HG02852 (cell line): ENCODE measurements at regions not wholly inside any gene's neighbourhood (a gene's known extent, or its start where the extent isn't known, plus 50 kb on each side); places are given as distances from the start of the nearest gene placed in this dataset.
"Not testable (repeated sequence)": the region's sequence is repeated elsewhere in the genome, so short reads cannot be mapped to it uniquely, and the experiment has no call there.

Experiments
- ATAC-seq: cut with Tn5 transposase; IDR thresholded peaks from one replicate; pipeline ENCODE4 v1.9.1; 2021; ENCODE audit warnings: mild to moderate bottlenecking, moderate library complexity; ENCODE audit not compliant: unreplicated experiment

DNA sequence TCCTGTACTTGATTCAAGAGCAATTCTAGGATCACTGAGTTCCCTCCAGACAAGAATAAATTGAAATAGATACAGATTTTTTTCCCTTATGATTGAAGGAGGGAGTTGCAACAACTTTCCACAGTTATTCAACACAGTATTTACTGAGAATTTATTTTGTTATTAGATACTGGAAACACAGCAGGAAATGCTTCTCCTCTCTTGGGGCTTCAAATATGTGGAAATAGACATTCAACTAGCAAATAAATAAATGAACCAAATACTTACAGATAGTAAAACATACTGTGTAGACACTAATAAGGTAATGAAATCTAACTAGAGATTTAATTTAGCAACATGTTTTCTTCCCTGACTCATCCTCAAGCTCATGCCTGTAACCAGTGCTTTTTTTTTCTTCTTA, 169.2 kb downstream of the LNPK start:
- no peak for ATAC-seq

DNA sequence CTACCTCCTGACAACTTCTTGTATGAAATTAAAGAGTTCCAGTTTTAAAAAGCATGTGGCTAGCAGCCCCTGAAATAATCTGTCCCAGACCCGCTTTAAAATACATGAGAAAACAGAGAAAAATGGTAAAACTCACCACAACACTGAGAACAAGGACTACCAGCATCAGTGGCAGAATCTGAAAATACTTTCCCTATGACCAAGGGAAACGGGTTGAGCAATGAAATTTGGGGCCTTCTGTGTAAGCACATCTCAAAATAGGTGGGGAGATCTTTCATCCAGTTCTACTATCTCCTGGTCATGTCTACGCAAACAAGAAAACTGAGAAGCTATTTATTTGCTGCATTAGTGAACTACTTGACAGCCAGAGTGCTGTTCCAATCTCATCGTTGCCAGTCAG, 172.3 kb downstream of the LNPK start:
- ATAC-seq: no peak

DNA sequence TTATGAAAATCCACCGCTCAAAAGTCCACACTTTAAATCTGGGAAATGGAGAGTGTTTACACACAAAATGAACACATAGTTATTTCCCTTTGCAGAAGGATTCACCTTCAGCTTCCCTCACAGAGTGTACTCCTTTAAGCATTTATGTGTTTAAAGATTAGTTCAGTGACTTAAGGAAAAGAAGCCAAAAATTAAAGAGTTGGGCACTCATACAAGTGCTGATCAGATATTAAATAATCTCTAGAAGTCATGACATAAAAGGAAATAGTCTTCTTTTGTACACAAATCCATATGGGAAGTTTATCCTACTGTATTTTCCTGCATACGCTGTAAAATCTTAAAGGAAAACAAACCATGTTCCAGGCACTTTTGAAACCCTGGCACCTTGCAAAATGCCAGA, 174.2 kb downstream of the LNPK start:
- ATAC-seq: no peak

DNA sequence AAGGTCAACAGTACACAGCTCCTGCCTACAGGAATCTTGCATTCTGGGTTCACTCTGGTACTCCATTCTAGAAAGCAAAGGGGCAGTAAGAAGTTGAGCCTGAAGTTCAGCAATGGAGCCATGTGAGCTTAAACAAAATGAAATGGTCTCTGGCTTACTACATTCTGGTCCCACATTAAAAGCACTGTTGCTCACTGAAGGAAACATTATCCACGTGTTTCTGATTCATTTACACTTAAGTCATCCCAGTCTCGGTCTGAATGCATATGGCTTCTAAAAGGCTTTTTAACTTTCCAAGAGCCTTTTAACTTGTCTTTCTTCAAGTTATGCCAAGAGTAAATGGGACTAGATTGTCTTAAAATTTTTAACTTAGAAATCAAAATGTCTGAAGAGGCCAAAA, 177.8 kb downstream of the LNPK start:
- ATAC-seq: no peak

DNA sequence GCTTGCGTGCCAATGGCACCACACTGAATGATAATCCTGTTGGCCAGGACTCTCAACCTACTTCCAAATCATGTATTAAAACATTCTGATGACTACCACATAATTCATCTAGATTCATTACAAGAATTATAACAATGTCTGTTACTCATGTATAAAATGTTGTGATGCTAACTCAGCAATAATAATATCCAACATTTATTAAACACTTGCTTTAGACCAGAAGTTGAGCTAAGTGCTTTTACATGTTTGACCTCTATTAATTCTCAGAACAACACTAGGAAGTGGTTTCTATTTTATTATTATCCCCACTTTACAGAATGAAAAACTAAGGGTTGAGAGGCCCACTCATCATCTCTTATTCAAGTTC, 178.4 kb downstream of the LNPK start:
- no peak for ATAC-seq

DNA sequence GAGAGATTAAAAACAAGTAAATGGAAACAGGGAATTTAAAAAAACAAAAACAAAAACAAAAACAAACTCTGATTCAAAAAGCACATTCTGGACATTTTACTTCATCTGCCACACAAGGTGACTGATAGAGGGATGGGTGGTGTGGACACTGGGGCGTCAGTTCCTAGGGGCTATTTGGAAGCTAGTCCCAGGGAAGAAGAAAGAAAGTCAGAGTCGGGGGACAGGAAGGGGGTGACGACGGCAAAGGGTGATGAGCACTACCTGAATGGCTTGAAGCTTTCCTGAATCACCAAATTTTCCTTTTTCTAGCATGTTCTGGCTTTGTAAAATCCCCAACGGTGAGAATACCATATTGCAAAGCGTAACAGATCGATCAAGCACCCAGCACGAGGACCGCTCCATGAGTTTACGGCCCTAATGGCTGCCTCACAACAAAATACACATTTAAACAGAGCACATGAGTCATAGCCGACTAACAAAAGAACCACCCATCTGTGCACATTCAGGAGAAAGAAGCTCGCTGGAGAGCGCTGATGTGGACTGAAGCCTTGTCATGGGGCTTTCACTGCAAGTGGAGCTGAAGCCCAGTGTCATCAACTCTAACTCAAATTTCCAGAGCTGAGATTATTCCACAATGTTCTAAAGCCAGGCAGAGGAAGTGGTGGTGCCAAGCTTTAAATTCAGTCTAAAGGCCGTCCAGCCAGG, 178.9 kb downstream of the LNPK start:
- ATAC-seq: no peak

DNA sequence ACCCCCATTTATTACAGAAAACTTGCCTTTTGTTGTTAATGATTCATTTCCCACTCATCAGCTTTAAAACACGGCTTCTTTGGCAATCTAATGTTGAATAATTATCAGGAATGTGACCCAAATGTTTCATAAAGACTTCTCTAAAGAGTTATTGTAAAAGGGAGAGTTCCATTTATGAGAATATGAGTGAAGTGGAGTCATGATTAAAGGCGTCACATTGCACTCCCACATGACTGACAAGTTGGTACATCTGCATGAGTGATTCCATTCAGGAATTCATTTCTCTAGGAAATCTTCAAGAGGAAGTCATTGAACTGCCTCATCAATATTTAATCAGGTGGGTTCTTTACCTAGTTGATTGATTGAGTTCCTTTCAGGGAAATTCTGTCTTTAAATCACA, 184.8 kb downstream of the LNPK start:
- no peak for ATAC-seq

DNA sequence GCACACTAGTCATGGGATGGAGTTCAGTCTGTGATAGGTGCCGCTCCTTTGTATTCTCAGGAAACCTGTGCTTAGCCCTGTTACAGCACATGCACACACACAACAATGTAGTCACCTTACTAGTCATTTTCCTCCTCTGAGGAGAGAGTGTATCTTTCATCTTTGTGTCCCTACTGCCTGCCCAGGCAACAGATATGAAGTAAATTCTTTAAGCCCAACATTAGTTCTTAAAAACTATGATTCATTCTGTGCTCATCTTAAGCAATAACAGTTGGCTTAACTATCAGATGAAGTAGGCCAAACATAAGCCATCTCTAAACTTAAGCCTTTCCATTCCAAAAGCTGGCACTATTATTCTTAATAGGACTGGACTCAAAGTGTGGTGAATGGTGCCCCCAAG, 186.5 kb downstream of the LNPK start:
- ATAC-seq: no peak

DNA sequence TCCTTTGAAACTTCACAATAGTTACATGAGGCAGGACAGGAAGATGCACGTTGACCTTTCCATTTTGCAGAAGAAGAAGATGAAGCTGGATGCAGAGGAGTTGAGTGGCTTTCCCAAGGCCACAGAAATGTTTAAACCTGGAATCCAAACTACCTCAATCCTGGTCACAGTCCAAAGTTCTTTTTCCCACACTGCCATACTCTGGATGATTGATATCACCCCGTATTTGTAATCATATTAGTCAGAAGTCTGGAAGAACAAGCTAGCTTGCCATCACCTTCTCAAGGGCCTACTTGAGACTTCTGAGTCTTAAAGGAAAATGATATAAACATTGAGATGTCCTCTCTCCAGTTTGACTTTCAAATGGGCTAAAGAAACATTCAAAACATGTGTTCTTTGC, 190.1 kb downstream of the LNPK start:
- no peak for ATAC-seq

DNA sequence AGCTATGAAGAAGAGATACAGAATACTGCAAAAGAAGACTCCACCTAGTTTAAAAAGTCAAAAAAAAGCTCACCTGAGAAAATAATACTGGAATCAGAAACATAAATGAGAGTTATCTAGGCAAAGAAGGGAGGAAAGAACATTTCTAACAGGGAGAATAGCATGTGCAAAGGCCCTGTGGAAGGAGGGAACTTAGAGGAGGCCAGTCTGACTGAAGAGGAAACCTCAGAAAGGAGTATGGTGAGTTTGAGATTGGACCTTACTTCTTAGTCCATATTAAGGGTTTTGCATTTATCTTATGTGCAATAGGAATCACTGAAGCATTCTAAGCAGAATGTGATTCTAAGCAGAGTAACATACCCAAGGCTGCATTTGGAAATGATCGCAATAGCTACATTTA, 193.2 kb downstream of the LNPK start:
- no peak for ATAC-seq

DNA sequence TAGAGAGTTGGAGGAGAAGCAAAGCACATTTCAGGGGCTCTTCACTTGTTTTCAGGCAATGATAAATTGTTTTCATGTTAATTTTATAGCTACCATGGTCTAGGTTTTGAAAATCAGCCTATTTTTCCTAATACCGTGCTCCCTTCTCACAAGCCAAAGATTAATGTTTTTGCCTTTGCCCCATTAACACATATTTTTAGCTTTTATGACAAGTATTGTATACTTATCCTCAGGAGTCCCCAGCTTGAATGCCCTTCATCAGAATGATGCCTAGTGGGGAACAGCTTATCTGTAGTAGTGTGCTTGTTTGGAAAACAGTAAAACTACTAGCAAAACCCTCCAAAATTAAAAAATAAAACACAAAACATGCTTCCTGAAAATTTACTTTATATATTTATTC, 194.0 kb downstream of the LNPK start:
- no peak for ATAC-seq

DNA sequence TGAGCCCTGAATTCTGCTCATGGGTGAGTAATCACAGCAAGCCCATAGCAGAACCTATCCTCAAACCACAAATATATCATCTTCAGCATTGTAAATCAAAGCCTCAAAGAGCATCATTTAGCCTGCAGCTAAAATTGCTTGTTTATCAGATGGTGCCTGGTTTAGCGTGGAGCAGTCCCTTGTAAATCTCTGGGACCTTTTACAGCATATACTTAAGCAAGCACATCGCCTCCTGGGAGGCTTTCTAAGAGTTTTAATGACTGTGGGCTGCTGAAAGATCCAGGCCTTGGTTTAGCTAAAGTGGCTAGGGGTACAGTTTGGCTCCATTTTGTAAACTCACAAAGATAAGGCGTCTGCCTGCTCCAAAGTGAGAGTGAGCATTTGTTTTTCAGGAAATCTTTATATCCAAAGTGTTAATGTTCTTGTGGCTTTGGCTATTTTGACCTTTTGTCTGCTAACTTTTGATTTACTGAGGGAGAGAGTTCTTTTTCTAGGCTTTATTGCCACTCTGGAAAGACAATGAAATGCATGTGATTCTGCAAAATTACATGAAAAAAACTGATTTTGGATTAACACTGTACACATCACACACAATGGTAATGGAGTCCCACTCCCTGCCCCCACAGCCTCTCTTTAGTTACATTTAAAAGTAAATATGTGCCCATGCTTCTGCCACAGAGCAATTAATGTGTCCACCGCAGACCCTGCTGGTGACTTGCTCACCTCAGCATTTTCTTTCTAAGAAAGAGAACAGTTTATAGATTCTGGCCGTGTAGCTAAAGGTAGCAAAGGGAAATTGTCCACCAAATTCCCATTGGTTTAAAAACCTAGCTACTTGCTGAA, 194.8 kb downstream of the LNPK start:
- no peak for ATAC-seq

DNA sequence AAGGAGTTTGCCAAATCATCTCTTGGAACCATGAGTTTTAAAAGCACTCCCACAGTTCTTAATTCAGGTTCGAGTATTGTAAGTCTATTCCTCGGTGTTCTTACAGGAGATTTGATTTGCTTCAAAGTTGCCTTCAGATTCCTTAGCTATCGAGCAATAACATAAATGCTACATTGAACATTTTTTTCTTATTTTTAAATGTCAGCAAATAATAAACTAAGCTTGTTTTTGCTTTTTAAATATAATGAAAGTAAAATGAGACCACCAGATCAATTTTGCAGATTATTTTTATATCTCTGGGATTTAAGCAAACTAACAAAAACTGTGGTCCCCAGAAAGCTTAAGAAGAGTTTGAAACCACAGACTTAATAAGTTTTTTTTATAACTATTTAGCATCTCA, 195.5 kb downstream of the LNPK start:
- ATAC-seq: no peak

DNA sequence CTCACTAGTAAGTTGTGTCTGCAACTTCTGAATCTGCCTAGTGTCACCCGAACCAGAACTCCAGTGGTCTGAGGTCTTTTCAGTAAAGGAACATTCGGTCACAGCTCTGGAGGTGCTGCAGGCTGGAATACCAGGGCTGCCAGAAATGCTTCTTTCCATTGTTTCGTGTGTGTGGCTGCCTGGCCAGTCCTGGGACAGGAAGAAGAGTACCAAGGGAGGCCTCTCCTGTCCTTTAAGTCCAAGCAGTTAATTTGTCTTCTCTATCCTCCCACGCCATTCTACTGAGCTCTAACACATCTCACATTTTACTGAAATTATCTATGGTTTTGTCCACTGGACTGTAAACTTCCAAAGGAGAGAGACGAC, 196.0 kb downstream of the LNPK start:
- no peak for ATAC-seq

DNA sequence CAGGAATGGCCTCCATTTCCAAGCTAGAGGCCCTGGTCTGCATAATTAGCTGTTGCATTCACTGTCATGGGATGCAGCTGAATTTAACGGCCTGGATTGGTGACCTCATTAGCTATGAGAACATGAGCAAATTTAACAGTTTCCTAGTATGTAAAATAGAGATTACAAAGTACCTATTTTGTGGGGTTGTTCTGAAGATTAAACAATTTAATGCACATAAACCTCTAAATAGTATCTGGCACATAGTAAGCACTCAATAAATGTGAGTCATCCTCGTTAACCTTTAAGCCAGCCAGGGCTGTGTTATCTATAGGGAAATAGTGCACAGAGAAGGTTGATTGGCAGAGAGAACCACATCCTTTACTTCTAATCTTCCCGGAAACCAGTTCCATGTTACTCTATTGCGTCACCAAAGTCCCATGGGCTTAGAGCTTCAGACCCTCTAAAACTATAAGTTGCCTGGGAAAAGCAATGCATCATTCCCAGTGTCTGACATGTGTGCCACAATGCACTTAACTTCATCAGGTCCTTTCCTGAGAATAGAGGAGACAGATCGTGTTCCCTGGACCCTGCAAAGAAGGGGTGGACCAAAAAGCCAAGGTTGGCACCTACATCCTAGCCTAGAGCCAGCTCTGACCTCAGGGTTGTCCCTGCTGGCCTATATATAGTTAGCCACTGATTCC, 196.5 kb downstream of the LNPK start:
- no peak for ATAC-seq

DNA sequence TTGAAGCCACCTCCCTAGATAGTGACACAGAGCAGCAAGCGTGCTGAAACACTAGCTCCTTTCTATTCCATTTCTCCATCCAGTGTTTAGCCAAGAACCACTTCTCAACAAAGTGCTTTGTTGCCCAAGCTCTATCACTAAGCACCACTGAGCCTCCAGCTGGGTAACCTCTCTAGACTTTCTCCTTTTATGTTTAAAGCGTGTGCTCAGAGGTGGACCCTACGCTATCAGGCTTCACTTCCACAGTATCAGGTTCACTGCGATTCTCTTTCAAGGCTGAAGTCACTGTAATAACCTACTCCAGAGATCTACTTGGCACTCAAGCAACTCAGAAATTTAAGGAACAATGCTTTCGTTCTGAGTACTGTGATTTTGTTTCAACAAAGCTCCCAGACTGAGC, 197.9 kb downstream of the LNPK start:
- ATAC-seq: no peak

DNA sequence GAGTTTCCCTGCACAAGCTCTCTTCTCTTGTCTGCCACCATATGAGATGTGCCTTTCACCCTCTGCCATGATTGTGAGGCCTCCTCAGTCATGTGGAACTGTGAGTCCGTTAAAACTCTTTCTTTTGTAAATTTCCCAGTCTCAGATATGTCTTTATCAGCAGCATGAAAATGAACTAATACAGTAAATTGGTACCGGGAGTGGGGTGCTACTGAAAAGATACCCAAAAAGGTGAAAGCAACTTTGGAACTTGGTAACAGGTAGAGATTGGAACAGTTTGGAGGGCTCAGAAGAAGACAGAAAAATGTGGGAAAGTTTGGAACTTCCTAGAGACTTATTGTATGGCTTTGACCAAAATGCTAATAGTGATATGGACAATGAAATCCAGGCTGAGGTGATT, 205.6 kb downstream of the LNPK start:
- not testable (repeated sequence) for ATAC-seq

DNA sequence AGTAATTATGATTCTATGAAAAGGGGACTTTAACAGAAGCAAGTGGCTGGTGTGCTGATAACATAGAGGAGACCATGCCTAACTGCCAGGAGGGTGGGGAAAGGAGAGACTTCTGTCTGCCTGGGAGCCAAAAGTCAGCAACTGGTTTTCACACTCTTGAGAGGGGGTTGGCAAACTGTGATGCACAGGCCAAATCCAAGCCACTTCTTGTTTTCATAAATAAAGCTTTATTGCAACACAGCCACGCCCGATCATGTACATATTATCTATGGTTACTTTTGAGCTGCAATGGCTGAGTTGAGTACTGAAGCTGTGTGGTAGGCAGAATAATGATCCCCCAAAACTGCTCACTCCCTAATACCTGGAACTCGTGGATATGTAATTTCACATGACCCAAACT, 208.4 kb downstream of the LNPK start:
- no peak for ATAC-seq

DNA sequence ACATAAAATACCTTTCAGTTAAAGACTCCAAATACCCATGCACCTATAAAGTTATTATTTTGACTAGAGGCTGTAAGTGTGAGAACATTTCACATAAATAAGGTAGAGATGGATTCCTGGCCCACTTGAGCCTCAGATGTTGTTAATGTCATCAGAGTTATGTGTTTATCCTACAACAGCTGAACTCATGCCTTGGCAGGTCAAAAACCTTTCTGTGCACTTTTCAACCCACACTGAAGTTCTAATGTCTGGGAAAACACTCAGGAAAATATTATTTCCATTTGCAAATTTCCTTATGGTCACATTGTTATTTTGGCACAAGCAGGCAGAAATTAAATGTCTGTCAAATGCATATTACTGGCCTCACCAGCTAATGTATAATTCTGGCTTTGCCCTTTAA, 209.2 kb downstream of the LNPK start:
- ATAC-seq: no peak

DNA sequence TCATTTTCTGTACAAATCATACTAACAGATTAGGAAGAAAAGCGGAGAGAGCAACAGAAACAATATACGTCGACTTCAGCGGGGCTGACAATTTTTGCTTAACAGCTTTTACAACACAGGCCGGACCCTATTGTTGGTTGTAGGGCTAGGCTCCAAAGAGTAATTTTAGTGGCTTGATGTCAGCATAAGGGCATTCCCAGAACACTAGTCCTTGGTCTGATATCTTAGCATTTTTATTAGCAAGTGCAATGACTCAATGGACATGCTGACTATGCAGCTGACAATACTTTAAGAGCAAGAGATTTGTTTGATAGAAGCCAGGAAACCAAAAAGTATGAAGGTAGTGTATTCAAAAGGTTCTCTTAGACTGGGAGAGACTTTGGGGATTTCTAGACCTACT, 209.9 kb downstream of the LNPK start:
- no peak for ATAC-seq

DNA sequence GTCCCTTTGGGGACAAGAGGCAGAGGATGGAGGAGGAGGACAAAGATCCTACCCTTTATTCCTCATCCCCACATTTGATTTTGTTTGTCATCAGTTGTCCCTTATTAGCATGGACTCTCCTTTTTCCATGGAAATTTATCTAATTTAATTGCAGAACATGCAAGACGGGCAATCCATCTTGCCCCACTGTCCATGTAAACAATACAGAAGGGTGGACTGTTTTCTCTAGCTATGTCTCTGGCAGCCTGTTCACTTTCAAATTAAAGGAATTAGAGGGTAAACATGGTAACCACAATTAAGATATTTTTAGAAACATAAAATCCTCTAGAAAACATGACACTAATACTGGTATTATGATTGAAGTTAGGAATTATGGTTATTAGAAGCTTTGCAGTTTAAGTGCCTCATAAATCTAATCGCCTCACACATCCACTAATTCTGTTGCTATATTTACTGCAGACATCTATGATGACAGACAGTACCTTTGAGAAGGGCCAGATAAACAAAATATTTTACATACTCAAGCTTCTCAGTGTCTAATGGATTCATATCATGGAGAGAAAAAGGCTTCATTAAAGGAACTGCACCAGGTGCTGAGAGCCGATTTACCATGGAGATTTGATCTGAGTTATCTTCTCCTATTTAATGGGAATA, 215.5 kb downstream of the LNPK start:
- ATAC-seq: no peak

DNA sequence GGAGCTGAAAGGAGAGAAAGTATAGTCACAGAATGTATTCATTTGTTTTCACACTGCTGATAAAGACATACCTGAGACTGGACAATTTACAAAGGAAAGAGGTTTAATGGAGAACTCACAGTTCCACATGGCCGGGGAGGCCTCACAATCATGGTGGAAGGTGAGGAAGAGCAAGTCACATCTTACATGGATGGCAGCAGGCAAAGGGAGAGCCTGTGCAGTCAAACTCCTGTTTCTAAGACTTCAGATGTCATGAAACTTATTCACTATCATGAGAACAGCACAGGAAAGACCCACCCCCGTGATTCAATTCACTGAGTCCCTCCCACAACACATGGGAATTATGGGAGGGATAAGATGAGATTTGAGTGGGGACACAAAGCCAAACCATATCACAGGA, 224.7 kb downstream of the LNPK start:
- not testable (repeated sequence) for ATAC-seq
